Esophagus muscularis mucosa (tissue), 3 donors: ENCODE measurements at regions not wholly inside any gene's neighbourhood (a gene's known extent, or its start where the extent isn't known, plus 50 kb on each side); places are given as distances from the start of the nearest gene placed in this dataset.
"Not testable (repeated sequence)": the region's sequence is repeated elsewhere in the genome, so short reads cannot be mapped to it uniquely, and the experiment has no call there.

Source experiments
- POLR2A ChIP-seq: fragments of 450-650 bp; IDR thresholded peaks from one replicate; pipeline ENCODE4 v1.6.1; 2017; ENCODE audit warnings: antibody characterized with exemption, moderate library complexity, mild to moderate bottlenecking, low read depth
- POLR2AphosphoS5 ChIP-seq, 2 donors: sonication (generic); formaldehyde crosslinking; IDR thresholded peaks; one replicate each; pipeline ENCODE4 v1.6.1; 2017; ENCODE audit warnings: antibody characterized with exemption in 2 of 2
- TF ChIP-seq, protein P1 (sequence below), 3 experiments: fragments of 200-600 bp in 2 of 3; fragments of 450-650 bp in 1 of 3; sonication (generic) in 2 of 3; IDR thresholded peaks; one replicate each; pipeline ENCODE4 v1.5.1; 2017 to 2019; ENCODE audit warnings: antibody characterized with exemption in 3 of 3, mild to moderate bottlenecking in 2 of 3, moderate library complexity in 1 of 3

- not testable (repeated sequence) for TF ChIP-seq POLR2A; POLR2AphosphoS5 (IDR thresholded peaks at IDR 0.05)
- TF ChIP-seq, protein P1, sequence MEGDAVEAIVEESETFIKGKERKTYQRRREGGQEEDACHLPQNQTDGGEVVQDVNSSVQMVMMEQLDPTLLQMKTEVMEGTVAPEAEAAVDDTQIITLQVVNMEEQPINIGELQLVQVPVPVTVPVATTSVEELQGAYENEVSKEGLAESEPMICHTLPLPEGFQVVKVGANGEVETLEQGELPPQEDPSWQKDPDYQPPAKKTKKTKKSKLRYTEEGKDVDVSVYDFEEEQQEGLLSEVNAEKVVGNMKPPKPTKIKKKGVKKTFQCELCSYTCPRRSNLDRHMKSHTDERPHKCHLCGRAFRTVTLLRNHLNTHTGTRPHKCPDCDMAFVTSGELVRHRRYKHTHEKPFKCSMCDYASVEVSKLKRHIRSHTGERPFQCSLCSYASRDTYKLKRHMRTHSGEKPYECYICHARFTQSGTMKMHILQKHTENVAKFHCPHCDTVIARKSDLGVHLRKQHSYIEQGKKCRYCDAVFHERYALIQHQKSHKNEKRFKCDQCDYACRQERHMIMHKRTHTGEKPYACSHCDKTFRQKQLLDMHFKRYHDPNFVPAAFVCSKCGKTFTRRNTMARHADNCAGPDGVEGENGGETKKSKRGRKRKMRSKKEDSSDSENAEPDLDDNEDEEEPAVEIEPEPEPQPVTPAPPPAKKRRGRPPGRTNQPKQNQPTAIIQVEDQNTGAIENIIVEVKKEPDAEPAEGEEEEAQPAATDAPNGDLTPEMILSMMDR (IDR thresholded peaks at IDR 0.05), result not testable (repeated sequence)
Measured at GRCh38 chr3:125903780-125904455, 65.1 kb upstream of the ROPN1B start.
